ENCODE measurements at regions not wholly inside any gene's neighbourhood (a gene's known extent, or its start where the extent isn't known, plus 50 kb on each side); places are given as distances from the start of the nearest gene placed in this dataset.
"Not testable (repeated sequence)": the region's sequence is repeated elsewhere in the genome, so short reads cannot be mapped to it uniquely, and the experiment has no call there.

DNA sequence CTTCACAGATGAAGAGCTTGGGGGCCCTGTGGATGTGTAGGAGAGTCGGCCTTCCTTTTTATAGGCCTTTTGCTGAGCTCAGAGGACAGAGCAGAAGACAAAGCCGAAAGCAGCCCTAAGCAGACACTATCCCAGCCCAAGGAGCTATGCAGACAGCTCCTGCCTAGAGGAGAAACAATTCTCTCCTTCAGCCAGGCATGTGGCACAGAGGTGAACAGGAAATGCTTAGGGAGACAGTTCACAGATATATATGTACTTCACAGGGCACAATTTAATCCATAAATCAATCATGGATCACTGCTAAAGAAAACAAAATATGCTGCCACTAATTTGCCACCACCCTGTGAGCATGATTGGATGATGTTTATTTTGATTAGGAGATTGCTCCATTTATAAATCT lies 164.5 kb upstream of the PLGLB2 start:
- not testable (repeated sequence) for DNase-seq

GRCh38 chr2:87583803-87584202 lies 164.1 kb upstream of the PLGLB2 start:
- not testable (repeated sequence) for DNase-seq

- peak; percentile 37 for DNase-seq
Measured at GRCh38 chr2:87584268-87584906, 163.5 kb upstream of the PLGLB2 start.

DNA sequence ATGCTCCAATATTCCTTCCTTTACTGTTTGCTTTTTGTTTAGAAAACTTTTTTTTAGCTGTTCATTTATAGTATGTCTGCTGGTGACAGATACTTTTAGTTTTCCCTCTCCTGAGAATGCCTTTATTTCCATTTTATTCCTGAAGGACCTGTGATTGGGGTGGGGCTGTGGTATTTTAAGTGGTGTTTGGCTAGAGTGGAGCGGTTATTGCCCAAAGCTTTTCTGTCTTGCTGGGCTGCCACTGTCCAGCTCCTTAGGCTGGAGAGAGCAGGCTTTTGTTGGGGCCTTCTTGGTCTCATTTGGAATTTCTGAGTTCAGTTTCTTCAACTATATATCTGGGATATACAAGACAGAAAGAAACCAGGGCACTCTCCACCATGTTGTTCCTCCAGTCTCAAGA lies 160.0 kb upstream of the PLGLB2 start:
- not testable (repeated sequence) for DNase-seq

GRCh38 chr2:87592974-87593373 lies 154.9 kb upstream of the PLGLB2 start:
- not testable (repeated sequence) for DNase-seq

GRCh38 chr2:87593784-87594610 lies 153.9 kb upstream of the PLGLB2 start:
- not testable (repeated sequence) for DNase-seq

- not testable (repeated sequence) for DNase-seq
Measured at GRCh38 chr2:87594611-87594992, 153.3 kb upstream of the PLGLB2 start.

- not testable (repeated sequence) for DNase-seq
Measured at GRCh38 chr2:87595017-87595416, 152.9 kb upstream of the PLGLB2 start.

DNA sequence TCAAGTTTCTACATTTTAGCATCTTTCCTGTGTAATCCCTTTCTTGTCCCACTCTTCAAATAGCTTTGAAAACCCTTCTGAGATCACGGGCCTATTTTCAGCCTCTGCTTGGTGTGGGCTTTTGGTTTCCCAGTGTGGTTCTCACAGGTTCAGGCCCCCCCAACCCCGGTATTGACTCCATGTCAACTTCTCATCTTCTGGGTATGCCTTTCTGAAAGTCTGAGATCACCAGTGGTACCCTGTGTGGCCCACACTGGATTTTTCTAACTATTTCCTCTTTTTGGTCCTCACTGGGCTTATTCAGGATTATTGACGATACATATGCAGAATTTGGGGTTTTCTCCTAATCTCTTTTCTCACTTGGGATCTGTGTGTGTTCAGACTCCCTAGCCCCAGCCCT lies 146.9 kb upstream of the PLGLB2 start:
- not testable (repeated sequence) for DNase-seq

DNA sequence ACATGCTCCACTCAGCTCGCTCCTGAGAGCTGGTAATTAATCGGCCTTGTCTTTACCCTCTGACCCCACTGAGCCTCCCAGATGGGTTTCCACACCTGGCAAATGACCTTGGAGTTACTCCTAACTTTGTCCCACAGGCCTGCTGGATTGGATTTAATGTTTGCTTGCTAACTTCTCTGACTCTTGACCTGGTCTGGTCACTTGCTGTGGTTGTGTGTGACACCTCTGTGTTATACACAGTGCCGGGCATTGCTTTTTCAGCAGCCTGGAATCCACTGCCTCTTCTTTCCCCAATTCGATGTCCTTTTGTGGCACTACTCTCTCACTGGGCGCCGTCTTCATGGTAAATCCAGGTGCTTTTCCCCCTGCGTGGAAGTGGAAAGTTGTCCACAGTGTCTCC lies 145.8 kb upstream of the PLGLB2 start:
- DNase-seq, result not testable (repeated sequence)

- not testable (repeated sequence) for DNase-seq
Measured at GRCh38 chr2:87602728-87603127, 145.2 kb upstream of the PLGLB2 start.

DNA sequence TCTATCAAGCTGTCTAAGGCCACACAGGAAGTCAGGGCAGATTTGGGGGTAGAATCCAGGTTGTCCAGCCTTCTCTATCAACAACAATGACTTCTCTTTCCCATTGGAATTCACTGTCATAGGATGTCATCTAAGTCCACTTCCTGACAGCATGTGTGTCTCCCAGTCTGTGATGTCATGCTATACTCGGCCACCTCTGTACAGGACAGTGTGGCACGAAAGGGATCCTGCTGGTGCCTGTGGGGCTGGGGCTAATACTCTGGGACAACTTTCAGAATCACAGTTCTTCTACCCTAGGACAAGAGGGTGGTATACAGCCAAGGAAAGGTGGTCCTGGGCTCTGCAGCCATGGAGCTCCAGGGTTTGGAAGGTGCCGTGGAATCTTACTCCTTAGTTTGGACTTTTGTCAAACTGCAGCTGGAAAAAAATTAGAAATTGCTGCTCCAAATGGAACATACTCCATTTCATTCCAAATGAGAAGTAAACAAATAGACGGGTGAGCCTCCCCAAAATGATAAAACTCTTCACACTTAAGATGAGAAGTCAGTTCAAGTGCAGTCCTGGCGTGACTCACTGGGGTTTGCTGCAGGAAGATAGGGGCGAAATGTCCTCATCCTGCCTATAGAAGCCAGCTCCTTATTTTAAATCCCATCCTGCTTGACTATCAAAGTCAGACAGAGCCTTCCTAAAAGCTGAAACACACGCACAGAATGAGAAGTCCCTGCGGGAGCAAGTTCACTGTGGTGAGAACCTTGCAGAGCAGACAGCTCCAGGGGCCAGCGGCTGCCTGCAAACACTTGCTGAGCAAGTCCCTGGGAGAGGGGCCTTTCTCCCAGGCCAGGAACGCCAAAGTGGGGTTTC lies 144.2 kb upstream of the PLGLB2 start:
- DNase-seq, result not testable (repeated sequence)

DNA sequence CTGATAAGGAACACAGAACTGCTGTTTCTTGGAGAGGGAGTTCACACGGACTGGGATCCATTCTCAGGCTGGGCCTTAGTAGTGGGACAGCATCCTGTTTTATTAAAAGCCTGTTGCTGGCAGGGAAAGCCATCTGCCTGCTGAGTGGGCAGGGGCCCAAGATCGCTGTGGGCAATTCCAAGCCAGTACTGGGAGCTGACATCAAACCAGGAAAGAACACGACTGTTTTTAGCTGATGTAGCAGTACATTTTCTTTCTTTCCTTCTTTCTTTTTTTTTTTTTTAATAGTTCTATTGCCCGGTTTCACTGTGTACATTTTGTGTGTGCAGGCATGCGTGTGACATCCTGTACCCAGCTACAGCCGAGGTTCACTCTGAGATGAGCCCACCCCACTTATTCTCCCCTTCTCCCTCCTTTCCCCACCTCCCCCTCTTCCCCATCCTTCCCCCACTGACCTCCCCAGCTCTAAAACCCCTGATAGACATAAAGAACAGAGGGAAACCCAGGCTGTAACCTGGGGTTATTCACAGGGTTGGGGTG lies 143.5 kb upstream of the PLGLB2 start:
- not testable (repeated sequence) for DNase-seq

GRCh38 chr2:87604980-87605379 lies 142.9 kb upstream of the PLGLB2 start:
- DNase-seq, result not testable (repeated sequence)

DNA sequence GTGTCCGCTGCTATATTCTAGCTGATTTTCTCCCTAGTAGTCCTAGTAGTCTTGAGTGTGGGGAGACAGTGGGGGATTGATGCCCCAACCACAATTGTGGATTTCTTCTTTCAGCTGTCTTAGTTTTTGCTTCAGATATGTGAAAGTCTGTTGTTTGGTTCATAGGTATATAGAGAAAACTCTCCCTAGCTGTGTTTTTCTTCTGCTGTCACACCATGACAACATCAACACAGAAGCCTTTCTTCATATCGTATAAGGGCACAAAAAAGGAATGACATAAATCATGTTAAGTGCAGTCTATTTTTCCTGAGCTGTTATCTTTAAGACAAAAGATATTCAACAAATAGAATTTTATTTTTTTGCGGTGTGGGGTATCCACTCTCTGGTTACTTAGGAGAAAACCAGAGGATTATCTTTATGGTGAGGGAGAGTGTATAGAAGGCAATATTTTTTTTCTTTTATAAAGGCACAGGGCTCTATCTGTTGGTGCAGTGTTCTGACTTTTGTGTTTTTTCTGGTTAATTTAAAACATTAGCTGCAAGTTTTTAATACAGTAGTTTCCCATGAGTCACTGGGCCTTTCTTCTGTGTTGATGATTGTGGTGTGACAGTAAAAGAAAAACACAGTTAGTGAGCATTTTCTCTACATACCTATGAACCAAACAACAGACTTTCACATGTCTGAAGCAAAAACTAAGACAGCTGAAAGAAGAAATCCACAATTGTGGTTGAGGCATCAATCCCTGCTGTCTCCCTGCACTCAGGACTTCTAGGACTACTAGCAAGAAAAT lies 139.3 kb upstream of the PLGLB2 start:
- not testable (repeated sequence) for DNase-seq

DNA sequence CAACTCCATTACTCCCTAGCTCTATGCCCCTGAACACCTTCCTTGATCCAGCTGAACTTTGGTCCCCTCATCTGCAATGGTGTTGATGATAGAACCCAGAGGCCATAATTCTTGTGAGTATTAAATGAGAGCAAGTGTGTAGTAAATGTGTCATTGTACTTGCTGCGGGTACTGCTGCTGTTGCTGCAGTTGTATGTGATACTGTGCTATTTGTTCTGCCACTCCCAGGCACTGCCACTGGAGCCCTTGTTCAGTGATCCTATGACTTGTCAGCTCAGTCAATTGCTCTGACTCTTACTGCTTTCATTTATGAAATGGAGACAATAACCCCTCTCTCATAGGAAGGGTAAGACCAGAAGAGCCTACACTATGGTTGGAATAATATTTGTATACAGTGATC lies 136.9 kb upstream of the PLGLB2 start:
- DNase-seq, result not testable (repeated sequence)

- DNase-seq, result not testable (repeated sequence)
Measured at GRCh38 chr2:87611416-87611815, 136.5 kb upstream of the PLGLB2 start.

- DNase-seq, result not testable (repeated sequence)
Measured at GRCh38 chr2:87611956-87612355, 135.9 kb upstream of the PLGLB2 start.

DNA sequence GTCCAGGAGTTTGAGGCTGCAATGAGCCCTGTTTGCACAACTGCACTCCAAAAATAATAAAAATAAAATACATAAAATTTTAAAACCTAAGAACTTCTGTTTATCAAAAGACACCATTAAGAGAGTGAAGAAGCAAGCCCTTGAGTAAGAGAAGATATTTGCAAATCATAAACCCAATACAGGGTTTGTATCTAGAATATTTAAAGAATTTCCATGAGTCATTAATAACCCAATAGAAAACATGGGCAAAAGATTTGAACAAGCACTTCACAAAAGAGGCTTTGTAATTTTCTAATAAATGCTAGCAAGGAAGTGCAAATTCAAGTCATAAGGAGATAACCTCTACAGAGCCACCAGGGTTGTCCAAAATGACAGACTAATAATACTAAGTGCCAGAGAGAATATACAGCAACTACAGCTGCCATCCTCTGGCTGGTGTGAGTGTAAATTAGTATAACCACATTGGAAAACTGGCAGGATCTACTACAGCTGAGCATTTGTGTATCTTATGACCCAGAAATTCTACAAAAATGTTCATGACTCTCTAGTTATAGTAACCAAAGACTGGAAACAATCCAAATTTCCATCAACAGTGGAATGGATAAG lies 133.0 kb upstream of the PLGLB2 start:
- DNase-seq, result not testable (repeated sequence)

DNA sequence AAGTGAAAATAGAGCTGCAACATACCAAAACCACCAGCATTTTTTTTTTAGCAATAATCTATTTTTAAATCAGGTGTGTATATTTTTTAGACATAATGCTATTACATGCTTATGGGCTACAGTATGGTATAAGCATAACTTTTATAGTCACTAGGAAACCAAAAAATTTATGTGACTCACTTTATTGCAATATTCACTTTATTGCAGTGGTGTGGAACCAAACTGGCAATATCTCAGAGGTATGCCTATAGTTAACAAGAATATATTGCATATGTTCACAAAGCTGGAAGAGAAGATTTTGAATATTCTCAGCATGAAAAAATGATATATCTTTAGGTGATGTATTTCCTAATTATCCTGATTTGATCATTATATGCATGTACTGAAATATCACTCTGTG lies 128.8 kb upstream of the PLGLB2 start:
- DNase-seq, result not testable (repeated sequence)

DNA sequence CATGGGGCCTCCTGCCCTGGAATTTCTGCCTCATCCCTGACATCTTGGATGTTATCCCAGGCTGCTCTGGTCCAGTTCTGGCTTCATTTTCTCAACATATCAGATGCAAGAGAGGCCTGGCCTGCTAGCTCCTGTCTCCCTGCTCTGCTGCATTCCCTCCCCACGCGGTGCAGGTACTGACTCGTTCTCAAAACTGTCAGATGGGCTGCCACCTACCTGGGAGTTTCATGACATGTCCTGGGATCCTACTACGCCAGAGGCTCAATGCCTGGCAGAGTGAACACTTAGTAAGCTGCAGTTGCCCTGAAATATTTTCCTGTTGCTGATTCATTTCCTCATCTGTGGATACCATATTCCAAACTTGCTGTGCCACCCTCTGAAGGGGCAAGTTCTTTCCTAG lies 126.7 kb upstream of the PLGLB2 start:
- DNase-seq, result not testable (repeated sequence)
